Adrenal gland (tissue), 9 donors: ENCODE measurements at regions not wholly inside any gene's neighbourhood (a gene's known extent, or its start where the extent isn't known, plus 50 kb on each side); places are given as distances from the start of the nearest gene placed in this dataset.

Experiments
- DNase-seq, 7 donors: peaks; one replicate each; pipeline ENCODE4 v3.0.0-alpha.2; 2019 to 2020
- H3K27ac ChIP-seq, 5 donors: fragments of 200-600 bp; sonication (generic) in 4 of 5; 1 replicate in 3 of 5; 2 replicates in 2 of 5; pipeline versions ENCODE4 v1.5.1 to v1.8.0; 2016 to 2020; ENCODE audit warnings: mild to moderate bottlenecking in 1 of 5
- H3K27me3 ChIP-seq: fragments of 200-600 bp; 2 replicates; pipeline ENCODE4 v1.8.0; 2021
- H3K36me3 ChIP-seq, 2 donors: fragments of 200-600 bp; replicated peaks in 1 of 2; 1 replicate in 1 of 2; 2 replicates in 1 of 2; pipeline versions ENCODE4 v1.5.1 to v1.8.0; 2018 to 2022
- H3K4me1 ChIP-seq, 2 donors: fragments of 200-600 bp; replicated peaks in 1 of 2; 1 replicate in 1 of 2; 2 replicates in 1 of 2; pipeline versions ENCODE4 v1.5.1 to v1.8.0; 2018 to 2021
- H3K4me3 ChIP-seq, 4 donors: fragments of 200-600 bp; sonication (generic) in 3 of 4; one replicate each; pipeline ENCODE4 v1.5.1; 2016 to 2018
- H3K9me3 ChIP-seq, 3 donors: fragments of 200-600 bp; sonication (generic) in 1 of 3; replicated peaks in 1 of 3; 1 replicate in 2 of 3; 2 replicates in 1 of 3; pipeline versions ENCODE4 v1.5.1 to v1.8.0; 2016 to 2021
- CTCF ChIP-seq, 6 experiments: fragments of 450-650 bp in 4 of 6; fragments of 200-600 bp in 2 of 6; sonication (generic) in 1 of 6; IDR thresholded peaks; 1 replicate in 5 of 6; 2 replicates in 1 of 6; pipeline versions ENCODE4 v1.5.1 to v1.8.0; 2016 to 2021; ENCODE audit warnings: antibody characterized with exemption in 6 of 6, mild to moderate bottlenecking in 2 of 6, moderate library complexity in 1 of 6
- POLR2A ChIP-seq, 2 donors: fragments of 450-650 bp; IDR thresholded peaks; one replicate each; pipeline ENCODE4 v1.6.1; 2017; ENCODE audit warnings: antibody characterized with exemption in 2 of 2, mild to moderate bottlenecking in 2 of 2, moderate library complexity in 1 of 2
- WGBS, 4 donors: extraction: QIAGEN DNeasy Blood & Tissue Kit in 2 of 4; methylation state at CpG; one replicate each; pipeline versions ENCODE4 v1.1.5 to v1.1.7; 2013 to 2017; 5-methylcytosine and 5-hydroxymethylcytosine counted together
- intact Hi-C, 2 donors: fragments of 100-400 bp; cut with DNase I; formaldehyde crosslinking; loops; one replicate each; pipeline versions ENCODE4 v1.14.1 to v1.15.0; 2022 to 2023
- donor health status: healthy with polysubstance abuse.
- donor health status: Bipolar disorder and iron deficiency.
- donor health status: DM: yes; HTN: yes; CAD: no.
- donor health status: DM: no; HTN: no; CAD: no.
- donor health status: DM: no; HTN: no; CAD: no.

GRCh38 chr1:36656271-36656670, 173.6 kb upstream of the CSF3R start:
- Histone ChIP-seq H3K36me3 (no peaks in the 10 kb centered on the region), H3K4me1 (no peaks in the 10 kb centered on the region), H3K27me3 (no peaks in the 10 kb centered on the region), H3K4me3 (no peak overlapping the region), H3K9me3 (no peaks in the 10 kb centered on the region), H3K27ac (no peak overlapping the region)
- WGBS, 4 donors: 48 to 62% (median 51%) methylated on average over 2 of the region's 2 CpGs
- intact Hi-C loops: no loop called here
- no peak for TF ChIP-seq CTCF (IDR thresholded peaks at IDR 0.05)
- no peak for TF ChIP-seq POLR2A (IDR thresholded peaks at IDR 0.05)
- DNase-seq: no peak

GRCh38 chr1:36654586-36654985, 171.9 kb upstream of the CSF3R start:
- no peak overlapping the region for H3K4me3 ChIP-seq
- DNase-seq: no peak
- TF ChIP-seq CTCF (IDR thresholded peaks at IDR 0.05) (no peak), POLR2A (IDR thresholded peaks at IDR 0.05) (no peak)
- H3K36me3 ChIP-seq: no peaks in the 10 kb centered on the region
- no peaks in the 10 kb centered on the region for H3K27me3 ChIP-seq
- H3K9me3 ChIP-seq: no peaks in the 10 kb centered on the region
- no peak overlapping the region for H3K27ac ChIP-seq
- no peaks in the 10 kb centered on the region for H3K4me1 ChIP-seq
- WGBS, 4 donors: 54 to 75% (median 69%) methylated on average over 4 of the region's 4 CpGs
- intact Hi-C loops: no loop called here

- DNase-seq: peak in 2 of 7 donors; percentile 3 to 44
- WGBS, 4 donors: 48 to 60% (median 57%) methylated on average over 8 of the region's 8 CpGs
These were observed 171.1 kb upstream of the CSF3R start for GRCh38 chr1:36653850-36654249.

GRCh38 chr1:36652586-36652985, 169.9 kb upstream of the CSF3R start:
- intact Hi-C loops: no loop called here
- no peak overlapping the region for H3K27ac ChIP-seq
- no peaks in the 10 kb centered on the region for H3K9me3 ChIP-seq
- no peak for TF ChIP-seq CTCF (IDR thresholded peaks at IDR 0.05)
- TF ChIP-seq POLR2A (IDR thresholded peaks at IDR 0.05): no peak
- no peak overlapping the region for H3K4me3 ChIP-seq
- DNase-seq: no peak
- 77 to 88% (median 82%) methylated on average over 2 of the region's 2 CpGs for WGBS, 4 donors
- no peaks in the 10 kb centered on the region for H3K4me1 ChIP-seq
- H3K27me3 ChIP-seq: no peaks in the 10 kb centered on the region
- no peaks in the 10 kb centered on the region for H3K36me3 ChIP-seq

More at GRCh38 chr1:36653850-36654249, 171.1 kb upstream of the CSF3R start:
- intact Hi-C loops: no loop called here
- Histone ChIP-seq H3K27ac (no peak overlapping the region), H3K4me1 (no peaks in the 10 kb centered on the region), H3K9me3 (no peaks in the 10 kb centered on the region), H3K27me3 (no peaks in the 10 kb centered on the region), H3K36me3 (no peaks in the 10 kb centered on the region), H3K4me3 (no peak overlapping the region)
- TF ChIP-seq CTCF (IDR thresholded peaks at IDR 0.05) (no peak), POLR2A (IDR thresholded peaks at IDR 0.05) (no peak)
